PFSK-1 (cell line): ENCODE measurements at regions not wholly inside any gene's neighbourhood (a gene's known extent, or its start where the extent isn't known, plus 50 kb on each side); places are given as distances from the start of the nearest gene placed in this dataset.

Source experiments
- POLR2AphosphoS5 ChIP-seq: IDR thresholded peaks from 2 replicates; pipeline ENCODE4 v1.6.1; 2012; ENCODE audit warnings: low read depth, mild to moderate bottlenecking, control low read depth, low read length, moderate library complexity
- SIN3A ChIP-seq: IDR thresholded peaks from 2 replicates; pipeline ENCODE4 v1.6.1; 2012; ENCODE audit warnings: mild to moderate bottlenecking, low read length, moderate library complexity, borderline replicate concordance; ENCODE audit not compliant: insufficient read depth
- TAF1 ChIP-seq: IDR thresholded peaks from 2 replicates; pipeline ENCODE4 v1.6.1; 2012; ENCODE audit warnings: low read length, control low read depth, borderline replicate concordance; ENCODE audit not compliant: insufficient read depth
- TF ChIP-seq, protein P1 (sequence below), 2 experiments: IDR thresholded peaks; 2 replicates each; pipeline versions ENCODE4 v1.6.1 to v1.8.0; 2011 to 2012; ENCODE audit warnings: low read depth in 2 of 2, low read length in 2 of 2, control low read depth in 1 of 2, inconsistent platforms in 1 of 2, mild to moderate bottlenecking in 1 of 2, moderate library complexity in 1 of 2; ENCODE audit not compliant: insufficient read depth in 1 of 2

DNA sequence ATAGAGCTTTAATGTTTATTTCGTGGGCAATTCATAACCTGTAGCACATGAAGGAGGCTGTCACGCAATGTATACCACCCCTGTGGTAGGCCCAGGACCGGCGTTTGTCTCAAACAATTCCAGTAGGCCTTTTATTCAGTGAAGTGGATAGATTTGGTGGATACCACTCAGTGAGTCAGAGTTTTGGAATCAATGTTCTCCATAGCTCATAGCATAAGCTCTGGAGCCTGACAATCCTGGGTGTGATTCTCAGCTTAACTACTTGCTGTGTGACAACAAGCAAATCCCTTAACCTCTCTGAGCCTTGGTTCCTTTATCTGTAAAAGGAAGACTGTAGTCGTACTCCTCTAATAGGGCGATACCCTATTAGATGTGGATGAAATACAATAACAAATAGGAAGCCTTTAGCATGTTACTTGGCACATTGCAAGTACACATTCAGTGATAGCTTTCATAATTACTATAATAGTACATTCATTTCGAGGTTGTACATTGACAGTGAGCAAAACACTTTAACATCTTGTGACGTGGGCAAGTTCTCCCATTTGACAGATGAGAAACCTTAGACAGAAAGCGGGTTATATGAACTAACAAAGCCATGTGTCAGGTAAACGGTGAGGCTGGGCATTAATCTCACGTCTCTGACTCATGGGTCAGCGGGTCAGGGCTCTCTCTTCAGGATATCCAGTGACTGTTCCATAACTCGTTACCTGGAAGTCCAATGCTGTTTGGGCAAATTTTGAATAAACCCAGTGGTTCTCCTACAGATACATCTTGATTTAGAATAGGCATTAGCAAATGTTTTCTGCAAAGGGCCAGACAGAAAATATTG is 130.8 kb downstream of the C9orf152 start:
- TF ChIP-seq POLR2AphosphoS5 (no peak), TAF1 (no peak), SIN3A (no peak)
- TF ChIP-seq, protein P1, sequence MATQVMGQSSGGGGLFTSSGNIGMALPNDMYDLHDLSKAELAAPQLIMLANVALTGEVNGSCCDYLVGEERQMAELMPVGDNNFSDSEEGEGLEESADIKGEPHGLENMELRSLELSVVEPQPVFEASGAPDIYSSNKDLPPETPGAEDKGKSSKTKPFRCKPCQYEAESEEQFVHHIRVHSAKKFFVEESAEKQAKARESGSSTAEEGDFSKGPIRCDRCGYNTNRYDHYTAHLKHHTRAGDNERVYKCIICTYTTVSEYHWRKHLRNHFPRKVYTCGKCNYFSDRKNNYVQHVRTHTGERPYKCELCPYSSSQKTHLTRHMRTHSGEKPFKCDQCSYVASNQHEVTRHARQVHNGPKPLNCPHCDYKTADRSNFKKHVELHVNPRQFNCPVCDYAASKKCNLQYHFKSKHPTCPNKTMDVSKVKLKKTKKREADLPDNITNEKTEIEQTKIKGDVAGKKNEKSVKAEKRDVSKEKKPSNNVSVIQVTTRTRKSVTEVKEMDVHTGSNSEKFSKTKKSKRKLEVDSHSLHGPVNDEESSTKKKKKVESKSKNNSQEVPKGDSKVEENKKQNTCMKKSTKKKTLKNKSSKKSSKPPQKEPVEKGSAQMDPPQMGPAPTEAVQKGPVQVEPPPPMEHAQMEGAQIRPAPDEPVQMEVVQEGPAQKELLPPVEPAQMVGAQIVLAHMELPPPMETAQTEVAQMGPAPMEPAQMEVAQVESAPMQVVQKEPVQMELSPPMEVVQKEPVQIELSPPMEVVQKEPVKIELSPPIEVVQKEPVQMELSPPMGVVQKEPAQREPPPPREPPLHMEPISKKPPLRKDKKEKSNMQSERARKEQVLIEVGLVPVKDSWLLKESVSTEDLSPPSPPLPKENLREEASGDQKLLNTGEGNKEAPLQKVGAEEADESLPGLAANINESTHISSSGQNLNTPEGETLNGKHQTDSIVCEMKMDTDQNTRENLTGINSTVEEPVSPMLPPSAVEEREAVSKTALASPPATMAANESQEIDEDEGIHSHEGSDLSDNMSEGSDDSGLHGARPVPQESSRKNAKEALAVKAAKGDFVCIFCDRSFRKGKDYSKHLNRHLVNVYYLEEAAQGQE (IDR thresholded peaks at IDR 0.05; ENCODE audit: insufficient read depth in 1 of 2, low read depth in 2 of 2, low read length in 2 of 2) = no peak
